Erythroblast (primary cell): ENCODE measurements at regions not wholly inside any gene's neighbourhood (a gene's known extent, or its start where the extent isn't known, plus 50 kb on each side); places are given as distances from the start of the nearest gene placed in this dataset.

Source experiments
- DNase-seq, 2 experiments: peaks; one replicate each; lab custom pipeline; 2025; lab: John Stamatoyannopoulos, UW
- GATA1 ChIP-seq: IDR thresholded peaks from 2 replicates; pipeline ENCODE4 v1.6.1; 2011; ENCODE audit warnings: low read depth, mild to moderate bottlenecking, control low read depth, low read length, moderate library complexity
- POLR2A ChIP-seq: IDR thresholded peaks from 2 replicates; pipeline ENCODE4 v1.6.1; 2011; ENCODE audit warnings: mild to moderate bottlenecking, low read length

- no peak for DNase-seq
- TF ChIP-seq POLR2A (no peak), GATA1 (no peak)
These were observed 91.4 kb upstream of the DYNLRB2 start for GRCh38 chr16:80449392-80449791.

GRCh38 chr16:80447241-80447640, 93.6 kb upstream of the DYNLRB2 start:
- TF ChIP-seq POLR2A (no peak), GATA1 (no peak)
- no peak for DNase-seq

GRCh38 chr16:80442779-80443178, 98.0 kb upstream of the DYNLRB2 start:
- TF ChIP-seq GATA1 (no peak), POLR2A (no peak)
- DNase-seq, result no peak

GRCh38 chr16:80441935-80442334, 98.9 kb upstream of the DYNLRB2 start:
- no peak for DNase-seq
- TF ChIP-seq GATA1, result no peak
- no peak for TF ChIP-seq POLR2A

- no peak for TF ChIP-seq GATA1
- no peak for TF ChIP-seq POLR2A
- DNase-seq, result no peak
These were observed 100.1 kb upstream of the DYNLRB2 start for GRCh38 chr16:80440667-80441066.

DNA sequence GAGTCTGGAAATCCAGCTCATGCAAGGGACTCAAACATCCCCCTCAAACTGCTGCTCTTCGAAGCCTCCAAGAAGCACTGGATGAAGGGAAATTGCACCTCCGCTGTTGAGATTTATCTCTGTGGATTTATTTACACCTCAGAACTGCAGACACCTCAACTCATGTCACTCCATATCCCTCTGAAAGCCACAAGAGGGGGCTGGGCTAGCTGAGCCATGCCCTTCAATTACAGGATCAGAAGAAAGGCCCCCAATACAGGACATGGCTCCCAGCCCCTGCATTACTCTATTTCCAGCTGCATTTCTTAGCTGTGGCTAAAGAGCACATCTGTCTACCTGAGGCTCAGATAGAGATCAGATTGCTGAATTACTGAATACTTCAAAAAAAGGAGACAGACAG, 103.1 kb upstream of the DYNLRB2 start:
- no peak for TF ChIP-seq POLR2A
- TF ChIP-seq GATA1, result no peak
- no peak for DNase-seq

- no peak for DNase-seq
- TF ChIP-seq GATA1 (no peak), POLR2A (no peak)
These were observed 104.3 kb upstream of the DYNLRB2 start for GRCh38 chr16:80436510-80436909.

DNA sequence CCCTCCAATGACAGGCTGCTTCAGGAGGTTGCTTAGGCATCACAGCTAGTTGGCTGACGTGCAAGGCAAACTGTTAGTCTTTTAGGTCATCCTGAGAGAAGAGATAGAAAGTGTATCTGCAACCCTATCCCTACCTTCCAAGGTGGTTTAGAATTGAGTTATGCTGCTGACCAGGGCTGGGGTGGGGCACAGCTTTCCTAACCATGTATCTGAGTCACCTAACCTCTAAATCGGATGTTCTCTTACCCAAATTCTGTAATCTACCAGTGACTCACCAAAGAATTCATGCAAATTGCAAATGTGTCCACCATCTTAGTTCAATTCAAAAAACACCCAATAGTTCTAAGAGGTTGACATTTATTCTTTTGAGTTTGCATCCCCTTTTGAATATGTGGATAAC, 107.2 kb upstream of the DYNLRB2 start:
- TF ChIP-seq POLR2A (no peak), GATA1 (no peak)
- DNase-seq, result no peak

- no peak for TF ChIP-seq POLR2A
- TF ChIP-seq GATA1, result no peak
- DNase-seq, result no peak
These were observed 113.0 kb upstream of the DYNLRB2 start for GRCh38 chr16:80427795-80428194.

GRCh38 chr16:80418517-80419355, 122.1 kb upstream of the DYNLRB2 start:
- peak; percentile 6 to 8 for DNase-seq
- TF ChIP-seq POLR2A, result no peak
- no peak for TF ChIP-seq GATA1

- no peak for TF ChIP-seq POLR2A
- no peak for TF ChIP-seq GATA1
- DNase-seq, result peak; percentile 75 to 90
These were observed 123.0 kb upstream of the DYNLRB2 start for GRCh38 chr16:80417706-80418271.

GRCh38 chr16:80408014-80408413, 132.8 kb upstream of the DYNLRB2 start:
- TF ChIP-seq GATA1, result no peak
- no peak for TF ChIP-seq POLR2A
- DNase-seq, result no peak

- TF ChIP-seq POLR2A (no peak), GATA1 (no peak)
- no peak for DNase-seq
These were observed 133.4 kb upstream of the DYNLRB2 start for GRCh38 chr16:80407265-80407987.

DNA sequence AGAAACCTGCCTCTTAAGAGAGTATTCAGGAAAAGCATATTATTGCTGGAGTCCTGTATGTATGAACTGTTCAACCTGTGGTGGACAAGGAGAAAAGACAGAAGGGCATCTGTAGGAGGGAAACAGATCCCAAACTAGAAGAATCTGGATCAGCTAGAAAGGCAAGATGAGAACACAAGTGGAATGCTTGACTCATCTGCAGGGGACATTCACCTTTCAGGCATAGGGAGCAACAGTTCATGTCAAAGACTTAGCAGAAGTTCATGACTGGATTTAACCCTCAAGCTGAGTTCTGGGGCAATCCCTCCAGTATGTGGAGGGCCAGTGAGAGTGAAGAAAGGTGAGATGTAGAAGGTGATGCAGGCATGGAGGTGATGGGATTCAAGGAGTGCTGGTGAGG, 135.9 kb upstream of the DYNLRB2 start:
- no peak for DNase-seq
- TF ChIP-seq POLR2A (no peak), GATA1 (no peak)
